ENCODE measurements at regions not wholly inside any gene's neighbourhood (a gene's known extent, or its start where the extent isn't known, plus 50 kb on each side); places are given as distances from the start of the nearest gene placed in this dataset.

GRCh38 chr3:106170636-106171035 lies 301.8 kb upstream of the CBLB start:
- H3K4me3 ChIP-seq (ENCODE audit: low read depth in 1 of 2, low read length in 1 of 2) = no peak overlapping the region
- H3K27me3 ChIP-seq = no peaks in the 10 kb centered on the region
- TF ChIP-seq CTCF (IDR thresholded peaks at IDR 0.05) = no peak
- H3K36me3 ChIP-seq = no peaks in the 10 kb centered on the region
- no peaks in the 10 kb centered on the region for H3K4me1 ChIP-seq (ENCODE audit: control insufficient read depth in 1 of 2, insufficient read depth in 1 of 2, low read depth in 1 of 2, low read length in 1 of 2)
- H3K9me3 ChIP-seq = no peaks in the 10 kb centered on the region
- H3K27ac ChIP-seq = no peak overlapping the region

GRCh38 chr3:106172101-106172500 lies 303.3 kb upstream of the CBLB start:
- Histone ChIP-seq H3K4me3 (ENCODE audit: low read depth in 1 of 2, low read length in 1 of 2) (no peak overlapping the region), H3K27ac (no peak overlapping the region), H3K4me1 (ENCODE audit: control insufficient read depth in 1 of 2, insufficient read depth in 1 of 2, low read depth in 1 of 2, low read length in 1 of 2) (no peaks in the 10 kb centered on the region), H3K9me3 (no peaks in the 10 kb centered on the region), H3K36me3 (no peaks in the 10 kb centered on the region), H3K27me3 (no peaks in the 10 kb centered on the region)
- TF ChIP-seq CTCF (IDR thresholded peaks at IDR 0.05) = no peak

- TF ChIP-seq CTCF (IDR thresholded peaks at IDR 0.05) = no peak
- Histone ChIP-seq H3K4me1 (ENCODE audit: control insufficient read depth in 1 of 2, insufficient read depth in 1 of 2, low read depth in 1 of 2, low read length in 1 of 2) (no peaks in the 10 kb centered on the region), H3K27ac (no peak overlapping the region), H3K27me3 (no peaks in the 10 kb centered on the region), H3K36me3 (no peaks in the 10 kb centered on the region), H3K4me3 (ENCODE audit: low read depth in 1 of 2, low read length in 1 of 2) (no peak overlapping the region), H3K9me3 (no peaks in the 10 kb centered on the region)
Measured at GRCh38 chr3:106172780-106173179, 304.0 kb upstream of the CBLB start.

GRCh38 chr3:106175276-106175675 lies 306.5 kb upstream of the CBLB start:
- Histone ChIP-seq H3K27me3 (no peaks in the 10 kb centered on the region), H3K36me3 (no peaks in the 10 kb centered on the region), H3K4me3 (ENCODE audit: low read depth in 1 of 2, low read length in 1 of 2) (no peak overlapping the region), H3K9me3 (no peaks in the 10 kb centered on the region), H3K27ac (no peak overlapping the region), H3K4me1 (ENCODE audit: control insufficient read depth in 1 of 2, insufficient read depth in 1 of 2, low read depth in 1 of 2, low read length in 1 of 2) (no peaks in the 10 kb centered on the region)
- TF ChIP-seq CTCF (IDR thresholded peaks at IDR 0.05) = no peak

- Histone ChIP-seq H3K9me3 (no peaks in the 10 kb centered on the region), H3K4me3 (ENCODE audit: low read depth in 1 of 2, low read length in 1 of 2) (no peak overlapping the region), H3K27ac (no peak overlapping the region), H3K4me1 (ENCODE audit: control insufficient read depth in 1 of 2, insufficient read depth in 1 of 2, low read depth in 1 of 2, low read length in 1 of 2) (no peaks in the 10 kb centered on the region), H3K27me3 (no peaks in the 10 kb centered on the region), H3K36me3 (no peaks in the 10 kb centered on the region)
- no peak for TF ChIP-seq CTCF (IDR thresholded peaks at IDR 0.05)
Measured at GRCh38 chr3:106176734-106177133, 307.9 kb upstream of the CBLB start.

- Histone ChIP-seq H3K27ac (no peak overlapping the region), H3K36me3 (no peaks in the 10 kb centered on the region), H3K27me3 (no peaks in the 10 kb centered on the region), H3K4me1 (ENCODE audit: control insufficient read depth in 1 of 2, insufficient read depth in 1 of 2, low read depth in 1 of 2, low read length in 1 of 2) (no peaks in the 10 kb centered on the region), H3K4me3 (ENCODE audit: low read depth in 1 of 2, low read length in 1 of 2) (no peak overlapping the region), H3K9me3 (no peaks in the 10 kb centered on the region)
- TF ChIP-seq CTCF (IDR thresholded peaks at IDR 0.05) = no peak
Measured at GRCh38 chr3:106182950-106183511, 314.2 kb upstream of the CBLB start.

All from neutrophil (primary cell).